Loucy (cell line): ENCODE measurements at regions not wholly inside any gene's neighbourhood (a gene's known extent, or its start where the extent isn't known, plus 50 kb on each side); places are given as distances from the start of the nearest gene placed in this dataset.

Experiments used
- EZH2phosphoT487 ChIP-seq: fragments of 200-600 bp; IDR thresholded peaks from 2 replicates; pipeline ENCODE4 v1.6.1; 2018; ENCODE audit warnings: antibody characterized with exemption, mild to moderate bottlenecking, moderate library complexity, borderline replicate concordance
- TF ChIP-seq, protein P1 (sequence below): fragments of 200-600 bp; sonication (generic); conservative IDR thresholded peaks from 2 replicates; pipeline ENCODE4 v1.5.1; 2014; ENCODE audit warnings: mild to moderate bottlenecking, antibody characterized with exemption, low read length

DNA sequence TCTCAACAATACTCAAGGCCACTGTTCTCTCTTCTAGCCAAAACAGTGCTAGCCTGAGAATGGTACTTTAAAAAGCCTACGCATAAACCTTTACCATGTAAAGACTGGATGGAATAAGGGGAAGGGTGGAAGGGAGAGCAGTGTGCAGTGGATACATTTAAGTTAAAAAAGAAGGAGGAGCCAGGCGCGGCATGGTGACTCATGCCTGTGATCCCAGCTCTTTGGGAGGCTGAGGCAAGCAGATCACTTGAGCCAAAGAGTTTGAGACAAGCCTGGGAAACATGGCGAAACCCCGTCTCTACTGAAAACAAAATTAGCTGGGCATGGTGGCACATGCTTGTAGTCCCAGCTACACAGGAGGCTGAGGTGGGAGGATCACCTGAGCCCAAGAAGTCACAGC, 127.7 kb upstream of the KIF2A start:
- TF ChIP-seq, protein P1, sequence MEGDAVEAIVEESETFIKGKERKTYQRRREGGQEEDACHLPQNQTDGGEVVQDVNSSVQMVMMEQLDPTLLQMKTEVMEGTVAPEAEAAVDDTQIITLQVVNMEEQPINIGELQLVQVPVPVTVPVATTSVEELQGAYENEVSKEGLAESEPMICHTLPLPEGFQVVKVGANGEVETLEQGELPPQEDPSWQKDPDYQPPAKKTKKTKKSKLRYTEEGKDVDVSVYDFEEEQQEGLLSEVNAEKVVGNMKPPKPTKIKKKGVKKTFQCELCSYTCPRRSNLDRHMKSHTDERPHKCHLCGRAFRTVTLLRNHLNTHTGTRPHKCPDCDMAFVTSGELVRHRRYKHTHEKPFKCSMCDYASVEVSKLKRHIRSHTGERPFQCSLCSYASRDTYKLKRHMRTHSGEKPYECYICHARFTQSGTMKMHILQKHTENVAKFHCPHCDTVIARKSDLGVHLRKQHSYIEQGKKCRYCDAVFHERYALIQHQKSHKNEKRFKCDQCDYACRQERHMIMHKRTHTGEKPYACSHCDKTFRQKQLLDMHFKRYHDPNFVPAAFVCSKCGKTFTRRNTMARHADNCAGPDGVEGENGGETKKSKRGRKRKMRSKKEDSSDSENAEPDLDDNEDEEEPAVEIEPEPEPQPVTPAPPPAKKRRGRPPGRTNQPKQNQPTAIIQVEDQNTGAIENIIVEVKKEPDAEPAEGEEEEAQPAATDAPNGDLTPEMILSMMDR = no peak
- TF ChIP-seq EZH2phosphoT487 = no peak
